Transverse colon (tissue), 4 donors: ENCODE measurements at regions not wholly inside any gene's neighbourhood (a gene's known extent, or its start where the extent isn't known, plus 50 kb on each side); places are given as distances from the start of the nearest gene placed in this dataset.

ENCODE experiments used
- DNase-seq: peaks from one replicate; pipeline ENCODE4 v3.0.0-alpha.2; 2019
- H3K27ac ChIP-seq, 4 donors: fragments of 200-600 bp; sonication (generic); 2 replicates each; pipeline ENCODE4 v1.5.1; 2016 to 2018; ENCODE audit warnings: inconsistent platforms in 4 of 4
- H3K27me3 ChIP-seq: fragments of 200-600 bp; sonication (generic); 2 replicates; pipeline ENCODE4 v1.5.1; 2017; ENCODE audit warnings: inconsistent platforms
- H3K36me3 ChIP-seq, 4 donors: fragments of 200-600 bp; sonication (generic); 2 replicates each; pipeline ENCODE4 v1.5.1; 2017 to 2019; ENCODE audit warnings: inconsistent platforms in 4 of 4
- H3K4me1 ChIP-seq, 4 donors: fragments of 200-600 bp; sonication (generic); 2 replicates each; pipeline ENCODE4 v1.5.1; 2017 to 2020; ENCODE audit warnings: inconsistent platforms in 4 of 4
- H3K4me3 ChIP-seq, 4 donors: fragments of 200-600 bp; sonication (generic); 1 replicate in 1 of 4; 2 replicates in 3 of 4; pipeline versions ENCODE4 v1.5.1 to v1.6.1; 2017 to 2019; ENCODE audit warnings: inconsistent platforms in 4 of 4
- H3K9me3 ChIP-seq, 2 donors: fragments of 200-600 bp; sonication (generic); 2 replicates each; pipeline ENCODE4 v1.5.1; 2017 to 2019; ENCODE audit warnings: inconsistent platforms in 2 of 2
- CTCF ChIP-seq, 5 experiments: fragments of 200-600 bp in 3 of 5; fragments of 450-650 bp in 2 of 5; sonication (generic) in 3 of 5; IDR thresholded peaks; 1 replicate in 2 of 5; 2 replicates in 3 of 5; pipeline ENCODE4 v1.5.1; 2016 to 2017; ENCODE audit warnings: antibody characterized with exemption in 5 of 5, inconsistent platforms in 3 of 5, mild to moderate bottlenecking in 2 of 5, moderate library complexity in 1 of 5
- EP300 ChIP-seq: sonication (generic); formaldehyde crosslinking; IDR thresholded peaks from one replicate; pipeline ENCODE4 v1.6.1; 2017; ENCODE audit warnings: antibody characterized with exemption, low read depth
- POLR2A ChIP-seq: fragments of 450-650 bp; IDR thresholded peaks from one replicate; pipeline ENCODE4 v1.6.1; 2016; ENCODE audit warnings: antibody characterized with exemption, mild to moderate bottlenecking, moderate library complexity
- POLR2AphosphoS5 ChIP-seq, 3 donors: sonication (generic); formaldehyde crosslinking; IDR thresholded peaks; one replicate each; pipeline ENCODE4 v1.6.1; 2016; ENCODE audit warnings: antibody characterized with exemption in 3 of 3
- WGBS, 2 donors: methylation state at CpG; one replicate each; pipeline ENCODE4 v1.1.5; 2018; ENCODE audit warnings: low coverage in 1 of 2; 5-methylcytosine and 5-hydroxymethylcytosine counted together
- in situ Hi-C, 4 donors: fragments of 200-750 bp; cut with MboI; loops; one replicate each; pipeline versions ENCODE4 v1.15.0 to v1.15.1; 2017; ENCODE audit warnings: low sequenced_read_pairs in 3 of 4, low pct_ligation_motif_present in 1 of 4, low pct_unique_long_range_greater_than_20kb in 1 of 4
- intact Hi-C: fragments of 100-400 bp; cut with DNase I; formaldehyde crosslinking; loops from one replicate; pipeline ENCODE4 v1.15.1; 2023; ENCODE audit warnings: low total_unique reads

GRCh38 chr5:142206801-142207200, 98.2 kb downstream of the NDFIP1 start:
- 68 to 69% methylated on average over 2 of the region's 2 CpGs for WGBS, 2 donors
- Histone ChIP-seq H3K27me3 (no peaks in the 10 kb centered on the region), H3K9me3 (no peaks in the 10 kb centered on the region), H3K27ac (no peak overlapping the region), H3K36me3 (no peaks in the 10 kb centered on the region), H3K4me1 (no peaks in the 10 kb centered on the region), H3K4me3 (no peak overlapping the region)
- intact Hi-C loops, result no loop called here
- in situ Hi-C loops, result no loop called here
- no peak for TF ChIP-seq POLR2AphosphoS5 (IDR thresholded peaks at IDR 0.05)
- TF ChIP-seq EP300, result no peak
- no peak for TF ChIP-seq CTCF (IDR thresholded peaks at IDR 0.05)
- TF ChIP-seq POLR2A, result no peak
- no peak for DNase-seq

GRCh38 chr5:142204219-142204618, 95.6 kb downstream of the NDFIP1 start:
- DNase-seq, result no peak
- intact Hi-C loops, result no loop called here
- H3K9me3 ChIP-seq, result no peaks in the 10 kb centered on the region
- 63% methylated on average over 4 of the region's 4 CpGs; no CpG with 5 or more reads in 1 of the 2 donors for WGBS, 2 donors
- H3K4me1 ChIP-seq, result no peaks in the 10 kb centered on the region
- H3K4me3 ChIP-seq, result no peak overlapping the region
- TF ChIP-seq POLR2AphosphoS5 (IDR thresholded peaks at IDR 0.05), result no peak
- TF ChIP-seq EP300, result no peak
- TF ChIP-seq CTCF (IDR thresholded peaks at IDR 0.05), result no peak
- TF ChIP-seq POLR2A, result no peak
- H3K27ac ChIP-seq, result no peak overlapping the region
- H3K27me3 ChIP-seq, result no peaks in the 10 kb centered on the region
- in situ Hi-C loops, result no loop called here
- H3K36me3 ChIP-seq, result no peaks in the 10 kb centered on the region
